ENCODE measurements at regions not wholly inside any gene's neighbourhood (a gene's known extent, or its start where the extent isn't known, plus 50 kb on each side); places are given as distances from the start of the nearest gene placed in this dataset.

DNA sequence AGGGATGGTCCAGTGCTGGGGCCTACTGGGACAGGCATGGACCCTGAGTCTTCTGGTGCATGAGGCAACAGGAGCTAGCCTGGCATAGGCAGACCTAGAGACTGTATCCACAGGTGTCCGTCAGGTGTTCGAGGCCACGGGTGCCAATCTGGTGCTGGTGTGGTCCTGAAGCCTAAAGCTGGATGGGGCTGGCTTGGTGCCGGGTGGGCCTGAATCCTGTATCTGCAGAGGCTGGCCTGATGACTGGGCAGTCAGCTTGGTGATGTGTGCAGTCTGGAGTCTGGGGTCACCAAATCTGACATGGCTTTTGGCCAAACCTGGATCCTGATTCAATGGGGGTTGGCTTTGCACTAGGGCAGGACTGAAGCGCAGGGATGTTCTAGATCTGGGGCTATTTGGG lies 269.8 kb upstream of the GRIA3 start:
- no peak for TF ChIP-seq POLR2AphosphoS5 (IDR thresholded peaks at IDR 0.05)
- TF ChIP-seq, protein P1, sequence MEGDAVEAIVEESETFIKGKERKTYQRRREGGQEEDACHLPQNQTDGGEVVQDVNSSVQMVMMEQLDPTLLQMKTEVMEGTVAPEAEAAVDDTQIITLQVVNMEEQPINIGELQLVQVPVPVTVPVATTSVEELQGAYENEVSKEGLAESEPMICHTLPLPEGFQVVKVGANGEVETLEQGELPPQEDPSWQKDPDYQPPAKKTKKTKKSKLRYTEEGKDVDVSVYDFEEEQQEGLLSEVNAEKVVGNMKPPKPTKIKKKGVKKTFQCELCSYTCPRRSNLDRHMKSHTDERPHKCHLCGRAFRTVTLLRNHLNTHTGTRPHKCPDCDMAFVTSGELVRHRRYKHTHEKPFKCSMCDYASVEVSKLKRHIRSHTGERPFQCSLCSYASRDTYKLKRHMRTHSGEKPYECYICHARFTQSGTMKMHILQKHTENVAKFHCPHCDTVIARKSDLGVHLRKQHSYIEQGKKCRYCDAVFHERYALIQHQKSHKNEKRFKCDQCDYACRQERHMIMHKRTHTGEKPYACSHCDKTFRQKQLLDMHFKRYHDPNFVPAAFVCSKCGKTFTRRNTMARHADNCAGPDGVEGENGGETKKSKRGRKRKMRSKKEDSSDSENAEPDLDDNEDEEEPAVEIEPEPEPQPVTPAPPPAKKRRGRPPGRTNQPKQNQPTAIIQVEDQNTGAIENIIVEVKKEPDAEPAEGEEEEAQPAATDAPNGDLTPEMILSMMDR (IDR thresholded peaks at IDR 0.05 in 8 of 11, conservative IDR thresholded peaks at IDR 0.05 in 3 of 11): no peak
- no peak for TF ChIP-seq POLR2A (IDR thresholded peaks at IDR 0.05)

Data from spleen (tissue), 7 donors.